ENCODE measurements at regions not wholly inside any gene's neighbourhood (a gene's known extent, or its start where the extent isn't known, plus 50 kb on each side); places are given as distances from the start of the nearest gene placed in this dataset.

DNA sequence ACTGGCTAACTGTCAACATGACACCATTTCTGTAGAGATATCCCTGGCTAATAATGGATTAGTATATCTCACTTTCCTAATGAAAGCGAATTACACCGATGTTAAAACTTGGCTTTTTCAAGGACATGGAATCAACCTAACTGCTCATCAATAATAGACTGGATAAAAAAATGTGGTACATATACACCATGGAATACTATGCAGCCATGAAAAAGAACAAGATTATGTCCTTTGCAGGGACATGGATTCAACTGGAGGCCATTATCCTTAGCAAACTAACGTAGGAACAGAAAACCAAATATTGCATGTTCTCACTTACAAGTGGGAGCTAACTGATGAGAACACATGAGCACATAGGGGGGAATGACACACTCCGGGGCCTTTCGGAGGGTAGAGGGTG is 62.6 kb downstream of the ZIC1 start:
- no peaks in the 10 kb centered on the region for H3F3A ChIP-seq (ENCODE audit: control insufficient read depth, insufficient read depth)
- H3K4me1 ChIP-seq (ENCODE audit: control insufficient read depth, low read length), result no peaks in the 10 kb centered on the region
- H3K36me3 ChIP-seq (ENCODE audit: control insufficient read depth, low read length), result no peaks in the 10 kb centered on the region
- H4K20me1 ChIP-seq (ENCODE audit: control insufficient read depth, insufficient read depth, low read depth, low read length), result no peaks in the 10 kb centered on the region
- TF ChIP-seq EZH2phosphoT487 (IDR thresholded peaks at IDR 0.05; ENCODE audit: borderline replicate concordance, low read length) (no peak), CTCF (IDR thresholded peaks at IDR 0.05; ENCODE audit: low read depth, low read length, poor library complexity, severe bottlenecking) (no peak)
- H3K9me2 ChIP-seq (replicated peaks; ENCODE audit: control insufficient read depth, low read length), result no peaks in the 10 kb centered on the region
- no peak overlapping the region for H3K4me2 ChIP-seq (ENCODE audit: low read length)
- no peak overlapping the region for H3K4me3 ChIP-seq (ENCODE audit: low read length)
- no peaks in the 10 kb centered on the region for H3K79me2 ChIP-seq (ENCODE audit: control insufficient read depth, low read length)
- no peaks in the 10 kb centered on the region for H3K27me3 ChIP-seq (ENCODE audit: control insufficient read depth, low read length)
- no peak overlapping the region for H3K27ac ChIP-seq (ENCODE audit: low read depth, low read length)
- H3K9me3 ChIP-seq (ENCODE audit: control insufficient read depth, insufficient read depth, low read length), result no peaks in the 10 kb centered on the region; the same call in none of the 2 replicates

DNA sequence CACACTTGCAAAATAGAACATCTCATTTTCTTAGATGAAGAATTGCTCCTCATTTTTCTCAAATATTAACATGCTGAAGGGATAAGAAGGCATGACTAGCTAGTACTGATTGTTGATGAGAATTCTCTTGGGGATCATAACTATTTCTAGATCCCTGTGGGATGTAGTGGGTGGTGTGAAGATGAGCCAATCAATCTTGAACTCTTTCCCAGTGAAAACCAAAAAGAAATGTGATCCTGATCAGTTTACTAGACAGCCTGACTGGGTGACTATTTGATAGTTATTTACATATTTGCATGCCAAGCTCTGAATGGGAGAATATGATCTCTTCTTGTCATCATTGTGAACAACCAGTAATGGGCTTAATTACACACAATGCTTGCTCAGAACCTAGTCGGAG is 63.7 kb downstream of the ZIC1 start:
- Histone ChIP-seq H3K9me3 (ENCODE audit: control insufficient read depth, insufficient read depth, low read length) (no peaks in the 10 kb centered on the region; the same call in none of the 2 replicates), H3F3A (ENCODE audit: control insufficient read depth, insufficient read depth) (no peaks in the 10 kb centered on the region), H3K79me2 (ENCODE audit: control insufficient read depth, low read length) (no peaks in the 10 kb centered on the region), H3K9me2 (replicated peaks; ENCODE audit: control insufficient read depth, low read length) (no peaks in the 10 kb centered on the region), H3K4me3 (ENCODE audit: low read length) (no peak overlapping the region), H3K4me1 (ENCODE audit: control insufficient read depth, low read length) (no peaks in the 10 kb centered on the region), H3K4me2 (ENCODE audit: low read length) (no peak overlapping the region), H3K27ac (ENCODE audit: low read depth, low read length) (no peak overlapping the region), H4K20me1 (ENCODE audit: control insufficient read depth, insufficient read depth, low read depth, low read length) (no peaks in the 10 kb centered on the region), H3K27me3 (ENCODE audit: control insufficient read depth, low read length) (no peaks in the 10 kb centered on the region), H3K36me3 (ENCODE audit: control insufficient read depth, low read length) (no peaks in the 10 kb centered on the region)
- no peak for TF ChIP-seq EZH2phosphoT487 (IDR thresholded peaks at IDR 0.05; ENCODE audit: borderline replicate concordance, low read length)
- TF ChIP-seq CTCF (IDR thresholded peaks at IDR 0.05; ENCODE audit: low read depth, low read length, poor library complexity, severe bottlenecking), result no peak

DNA sequence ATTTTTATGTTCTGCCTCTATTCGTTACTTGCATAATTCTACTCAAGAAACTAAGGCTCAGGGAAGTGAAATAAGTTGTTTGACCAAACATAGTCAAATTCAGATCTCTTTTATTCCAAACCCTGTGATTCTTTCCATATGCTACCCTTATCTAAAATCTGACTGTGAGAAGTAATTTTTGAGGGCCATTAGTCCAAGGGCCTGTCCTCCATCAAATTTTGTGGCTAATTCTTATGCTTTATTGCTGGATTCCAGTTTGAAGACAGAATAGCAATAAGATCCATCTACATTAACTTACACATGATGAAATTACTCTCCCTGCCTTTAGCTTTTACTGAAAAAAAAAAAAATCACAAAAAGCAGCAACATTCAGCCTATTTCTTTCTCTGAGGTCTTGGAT is 74.0 kb downstream of the ZIC1 start:
- Histone ChIP-seq H3K4me2 (ENCODE audit: low read length) (no peak overlapping the region), H3K79me2 (ENCODE audit: control insufficient read depth, low read length) (no peaks in the 10 kb centered on the region), H3K9me2 (replicated peaks; ENCODE audit: control insufficient read depth, low read length) (no peaks in the 10 kb centered on the region), H3K27me3 (ENCODE audit: control insufficient read depth, low read length) (no peaks in the 10 kb centered on the region), H3K9me3 (ENCODE audit: control insufficient read depth, insufficient read depth, low read length) (no peaks in the 10 kb centered on the region), H3F3A (ENCODE audit: control insufficient read depth, insufficient read depth) (no peaks in the 10 kb centered on the region), H3K4me1 (ENCODE audit: control insufficient read depth, low read length) (no peaks in the 10 kb centered on the region), H4K20me1 (ENCODE audit: control insufficient read depth, insufficient read depth, low read depth, low read length) (no peaks in the 10 kb centered on the region), H3K27ac (ENCODE audit: low read depth, low read length) (no peak overlapping the region), H3K36me3 (ENCODE audit: control insufficient read depth, low read length) (no peaks in the 10 kb centered on the region), H3K4me3 (ENCODE audit: low read length) (no peak overlapping the region)
- TF ChIP-seq CTCF (IDR thresholded peaks at IDR 0.05; ENCODE audit: low read depth, low read length, poor library complexity, severe bottlenecking) (no peak), EZH2phosphoT487 (IDR thresholded peaks at IDR 0.05; ENCODE audit: borderline replicate concordance, low read length) (no peak)

DNA sequence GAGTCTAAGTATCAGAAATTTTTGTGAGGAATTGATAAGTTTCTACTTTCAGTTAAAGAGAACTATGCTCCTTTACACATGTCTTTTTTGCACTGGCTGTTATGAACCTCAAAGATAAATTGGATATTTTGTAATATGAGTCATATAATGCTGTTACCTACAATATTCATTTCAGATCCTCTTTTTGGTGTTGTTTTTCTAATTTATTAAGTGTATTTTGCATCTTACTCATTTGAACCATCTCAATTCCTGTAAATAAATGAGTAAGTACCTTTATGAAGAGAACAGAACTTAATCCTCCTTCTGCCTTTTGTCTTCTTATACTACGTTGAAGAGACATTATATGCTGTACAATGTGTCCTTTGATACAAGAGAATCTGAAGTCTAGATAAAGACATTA is 74.4 kb downstream of the ZIC1 start:
- no peaks in the 10 kb centered on the region for H3K36me3 ChIP-seq (ENCODE audit: control insufficient read depth, low read length)
- TF ChIP-seq CTCF (IDR thresholded peaks at IDR 0.05; ENCODE audit: low read depth, low read length, poor library complexity, severe bottlenecking) (no peak), EZH2phosphoT487 (IDR thresholded peaks at IDR 0.05; ENCODE audit: borderline replicate concordance, low read length) (no peak)
- H3K4me3 ChIP-seq (ENCODE audit: low read length), result no peak overlapping the region
- H3K4me1 ChIP-seq (ENCODE audit: control insufficient read depth, low read length), result no peaks in the 10 kb centered on the region
- no peaks in the 10 kb centered on the region for H3K9me3 ChIP-seq (ENCODE audit: control insufficient read depth, insufficient read depth, low read length)
- H3K79me2 ChIP-seq (ENCODE audit: control insufficient read depth, low read length), result no peaks in the 10 kb centered on the region
- no peaks in the 10 kb centered on the region for H3K27me3 ChIP-seq (ENCODE audit: control insufficient read depth, low read length)
- H3F3A ChIP-seq (ENCODE audit: control insufficient read depth, insufficient read depth), result no peaks in the 10 kb centered on the region
- no peak overlapping the region for H3K4me2 ChIP-seq (ENCODE audit: low read length)
- H3K9me2 ChIP-seq (replicated peaks; ENCODE audit: control insufficient read depth, low read length), result no peaks in the 10 kb centered on the region
- H4K20me1 ChIP-seq (ENCODE audit: control insufficient read depth, insufficient read depth, low read depth, low read length), result no peaks in the 10 kb centered on the region
- H3K27ac ChIP-seq (ENCODE audit: low read depth, low read length), result no peak overlapping the region
